Coronary artery (tissue), 2 donors: ENCODE measurements at regions not wholly inside any gene's neighbourhood (a gene's known extent, or its start where the extent isn't known, plus 50 kb on each side); places are given as distances from the start of the nearest gene placed in this dataset.

ENCODE experiments used
- DNase-seq: peaks from one replicate; pipeline ENCODE4 v3.0.0-alpha.2; 2017; ENCODE audit warnings: low spot score
- H3K27ac ChIP-seq, 2 donors: fragments of 200-600 bp; sonication (generic); one replicate each; pipeline ENCODE4 v1.5.1; 2016 to 2019
- H3K4me3 ChIP-seq: fragments of 200-600 bp; sonication (generic); 2 replicates; pipeline ENCODE4 v1.5.1; 2016; ENCODE audit warnings: mild to moderate bottlenecking, moderate library complexity
- CTCF ChIP-seq: fragments of 200-600 bp; sonication (generic); IDR thresholded peaks from one replicate; pipeline ENCODE4 v1.5.1; 2019; ENCODE audit warnings: antibody characterized with exemption

DNA sequence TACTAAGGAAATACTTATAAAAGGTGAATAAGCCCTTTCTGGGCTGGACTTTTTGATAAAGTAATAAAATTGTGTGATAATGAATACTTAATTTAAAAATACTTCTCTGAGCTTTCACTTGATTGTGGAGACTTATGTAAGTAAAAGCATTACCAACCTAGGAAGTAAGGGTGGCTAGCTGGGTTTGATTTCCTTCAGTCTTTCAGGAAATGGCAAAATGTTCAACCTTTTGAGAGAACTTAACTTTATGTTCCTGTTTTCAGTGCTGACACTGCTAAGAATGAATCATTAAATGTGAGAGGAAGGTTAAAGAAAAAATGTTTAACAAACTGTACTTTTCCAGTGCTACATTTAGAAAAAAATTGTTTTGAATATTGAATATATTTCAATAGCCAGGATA lies 900.3 kb downstream of the METTL15 start:
- TF ChIP-seq CTCF = no peak
- H3K27ac ChIP-seq = no peak overlapping the region
- no peak overlapping the region for H3K4me3 ChIP-seq
- DNase-seq = no peak

DNA sequence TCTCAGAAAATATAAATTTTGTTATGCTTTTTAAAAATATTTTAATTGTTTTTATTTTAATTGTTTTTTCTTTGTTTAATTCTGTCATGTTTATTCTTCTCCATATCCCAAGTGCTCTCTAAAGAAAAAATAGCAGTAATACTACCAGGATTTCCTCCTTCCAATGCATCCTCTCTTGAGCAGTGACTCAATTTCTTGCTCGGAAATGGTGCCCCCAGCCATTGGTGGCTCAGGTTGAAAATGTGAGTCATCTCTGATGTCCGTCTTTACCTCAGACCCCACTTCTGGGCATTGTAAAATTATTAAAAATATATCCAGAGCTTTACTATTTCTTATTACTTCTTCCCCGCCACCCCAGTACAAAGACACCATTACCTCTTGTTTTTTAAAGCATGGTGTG lies 898.5 kb downstream of the METTL15 start:
- Histone ChIP-seq H3K27ac (no peak overlapping the region), H3K4me3 (no peak overlapping the region)
- no peak for DNase-seq
- TF ChIP-seq CTCF = no peak

DNA sequence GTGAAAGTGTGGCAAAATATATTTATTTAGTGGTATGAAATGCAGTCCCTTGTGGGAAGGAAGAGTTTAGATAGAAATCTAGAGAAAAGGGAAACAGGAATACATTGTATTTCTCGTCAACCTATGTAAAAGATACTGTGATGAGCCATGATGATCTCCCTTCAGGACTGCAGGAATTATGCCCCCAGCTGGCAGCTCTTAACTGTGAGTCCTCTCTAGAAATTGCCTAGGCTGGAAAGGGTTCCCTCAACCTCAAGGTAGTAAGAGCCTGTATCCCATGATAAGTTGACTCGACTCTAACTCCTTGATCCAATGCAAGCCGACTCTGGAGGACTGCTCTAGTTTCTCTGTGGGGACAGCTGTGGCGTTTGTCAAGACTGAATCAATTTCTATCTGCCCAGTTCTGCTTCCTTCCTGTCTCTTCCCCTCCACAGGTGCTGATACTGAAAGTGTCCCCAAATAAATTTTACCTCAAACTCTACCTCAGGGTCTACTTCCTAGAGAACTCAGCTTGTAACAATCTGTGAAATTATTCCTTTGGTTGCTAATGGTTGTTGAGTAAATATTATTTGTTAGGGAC lies 897.3 kb downstream of the METTL15 start:
- Histone ChIP-seq H3K4me3 (no peak overlapping the region), H3K27ac (no peak overlapping the region)
- TF ChIP-seq CTCF = no peak
- no peak for DNase-seq

GRCh38 chr11:29002816-29003215 lies 894.6 kb downstream of the METTL15 start:
- Histone ChIP-seq H3K4me3 (no peak overlapping the region), H3K27ac (no peak overlapping the region)
- DNase-seq = no peak
- no peak for TF ChIP-seq CTCF

DNA sequence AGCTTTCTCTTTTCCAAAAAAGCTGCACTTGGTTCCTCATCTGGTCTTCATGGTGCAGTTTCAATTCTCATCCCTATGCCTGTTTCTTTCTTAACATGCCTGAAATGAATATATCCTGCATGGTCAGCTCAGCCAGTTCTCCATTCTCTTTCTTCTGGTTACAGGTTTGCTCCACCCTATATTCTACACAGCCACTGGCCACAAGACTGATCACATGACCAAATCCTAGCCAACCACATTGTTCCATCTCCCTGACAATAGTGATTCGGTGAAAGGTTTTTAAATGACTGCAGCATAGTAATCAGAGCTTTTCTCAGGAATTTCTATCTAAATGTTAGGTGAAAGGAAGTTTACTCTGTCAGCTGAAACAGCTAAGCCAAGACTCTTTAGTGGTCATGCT lies 891.4 kb downstream of the METTL15 start:
- H3K4me3 ChIP-seq = no peak overlapping the region
- H3K27ac ChIP-seq = no peak overlapping the region
- TF ChIP-seq CTCF = no peak
- no peak for DNase-seq

GRCh38 chr11:28992996-28993395 lies 884.8 kb downstream of the METTL15 start:
- Histone ChIP-seq H3K4me3 (no peak overlapping the region), H3K27ac (no peak overlapping the region)
- TF ChIP-seq CTCF = no peak
- no peak for DNase-seq

GRCh38 chr11:28984231-28984630 lies 876.0 kb downstream of the METTL15 start:
- no peak for DNase-seq
- no peak for TF ChIP-seq CTCF
- Histone ChIP-seq H3K4me3 (no peak overlapping the region), H3K27ac (no peak overlapping the region)
